WTC11 (cell line): ENCODE measurements at regions not wholly inside any gene's neighbourhood (a gene's known extent, or its start where the extent isn't known, plus 50 kb on each side); places are given as distances from the start of the nearest gene placed in this dataset.

Source experiments
- AFF4 ChIP-seq: sonication (generic); formaldehyde crosslinking; IDR thresholded peaks from 2 replicates; pipeline ENCODE4 v1.8.1; 2023; ENCODE audit warnings: mild to moderate bottlenecking, missing genetic modification reagents, borderline replicate concordance
- ATF2 ChIP-seq: sonication (generic); formaldehyde crosslinking; IDR thresholded peaks from 2 replicates; pipeline ENCODE4 v1.8.1; 2022; ENCODE audit warnings: low read depth, missing genetic modification reagents, borderline replicate concordance
- ATF6 ChIP-seq: sonication (generic); formaldehyde crosslinking; IDR thresholded peaks from 2 replicates; pipeline ENCODE4 v1.8.1; 2023; ENCODE audit warnings: mild to moderate bottlenecking, missing genetic modification reagents
- CTCF ChIP-seq: fragments of 200-600 bp; IDR thresholded peaks from 2 replicates; pipeline ENCODE4 v1.8.0; 2022; ENCODE audit warnings: antibody characterized with exemption
- E2F4 ChIP-seq: sonication (generic); formaldehyde crosslinking; IDR thresholded peaks from 2 replicates; pipeline ENCODE4 v1.8.1; 2022; ENCODE audit warnings: low read depth, mild to moderate bottlenecking, moderate library complexity, missing genetic modification reagents, borderline replicate concordance
- ESRRA ChIP-seq: sonication (generic); formaldehyde crosslinking; IDR thresholded peaks from 2 replicates; pipeline ENCODE4 v1.8.1; 2022; ENCODE audit warnings: mild to moderate bottlenecking, missing genetic modification reagents, borderline replicate concordance
- FOXP4 ChIP-seq: sonication (generic); formaldehyde crosslinking; IDR thresholded peaks from 2 replicates; pipeline ENCODE4 v1.8.0; 2022; ENCODE audit warnings: mild to moderate bottlenecking, missing genetic modification reagents
- JUN ChIP-seq: sonication (generic); formaldehyde crosslinking; IDR thresholded peaks from 2 replicates; pipeline ENCODE4 v1.8.0; 2023; ENCODE audit warnings: mild to moderate bottlenecking, missing genetic modification reagents
- MAX ChIP-seq: sonication (generic); formaldehyde crosslinking; IDR thresholded peaks from 2 replicates; pipeline ENCODE4 v1.8.0; 2022; ENCODE audit warnings: mild to moderate bottlenecking, missing genetic modification reagents
- MLX ChIP-seq: sonication (generic); formaldehyde crosslinking; IDR thresholded peaks from 2 replicates; pipeline ENCODE4 v1.8.1; 2023; ENCODE audit warnings: mild to moderate bottlenecking, missing genetic modification reagents, moderate library complexity

- no peak for TF ChIP-seq E2F4
- TF ChIP-seq CTCF, result no peak
- no peak for TF ChIP-seq ESRRA (CRISPR knock-in tag)
- no peak for TF ChIP-seq FOXP4 (CRISPR knock-in tag)
- TF ChIP-seq JUN (CRISPR knock-in tag), result no peak
- TF ChIP-seq ATF6, result no peak
- no peak for TF ChIP-seq MAX (CRISPR knock-in tag)
- no peak for TF ChIP-seq MLX
- TF ChIP-seq AFF4 (CRISPR knock-in tag), result no peak
- no peak for TF ChIP-seq ATF2
Measured at GRCh38 chr1:115560027-115560426, 81.7 kb upstream of the VANGL1 start.
